ENCODE measurements at regions not wholly inside any gene's neighbourhood (a gene's known extent, or its start where the extent isn't known, plus 50 kb on each side); places are given as distances from the start of the nearest gene placed in this dataset.
"Not testable (repeated sequence)": the region's sequence is repeated elsewhere in the genome, so short reads cannot be mapped to it uniquely, and the experiment has no call there.

DNA sequence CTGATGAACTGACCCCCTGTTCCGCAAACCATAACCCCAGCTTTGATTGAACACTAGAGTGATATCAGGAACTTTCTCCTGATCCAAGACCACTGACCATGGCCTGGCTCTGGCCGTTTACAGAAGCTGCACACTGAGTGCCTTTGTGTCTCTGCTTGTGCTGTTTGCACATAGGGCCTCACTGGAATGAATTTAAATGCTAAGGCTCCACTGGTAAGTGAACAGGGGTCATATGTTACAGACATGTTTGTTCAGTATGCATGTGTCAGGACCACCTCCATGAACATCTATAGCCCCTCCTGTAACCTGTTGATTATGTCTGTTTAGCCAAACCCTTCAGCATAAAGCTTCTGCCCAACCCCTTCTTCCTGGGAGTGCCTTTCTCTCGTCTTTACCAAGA lies 1239.8 kb downstream of the TMEM121 start:
- no peak for TF ChIP-seq CTCF (IDR thresholded peaks at IDR 0.05; ENCODE audit: control insufficient read depth, insufficient read depth, low read depth, low read length, missing control alignments)
- DNase-seq (ENCODE audit: low read depth) = no peak
- H3K4me3 ChIP-seq (ENCODE audit: control insufficient read depth, low read depth, low read length) = no peak overlapping the region

DNA sequence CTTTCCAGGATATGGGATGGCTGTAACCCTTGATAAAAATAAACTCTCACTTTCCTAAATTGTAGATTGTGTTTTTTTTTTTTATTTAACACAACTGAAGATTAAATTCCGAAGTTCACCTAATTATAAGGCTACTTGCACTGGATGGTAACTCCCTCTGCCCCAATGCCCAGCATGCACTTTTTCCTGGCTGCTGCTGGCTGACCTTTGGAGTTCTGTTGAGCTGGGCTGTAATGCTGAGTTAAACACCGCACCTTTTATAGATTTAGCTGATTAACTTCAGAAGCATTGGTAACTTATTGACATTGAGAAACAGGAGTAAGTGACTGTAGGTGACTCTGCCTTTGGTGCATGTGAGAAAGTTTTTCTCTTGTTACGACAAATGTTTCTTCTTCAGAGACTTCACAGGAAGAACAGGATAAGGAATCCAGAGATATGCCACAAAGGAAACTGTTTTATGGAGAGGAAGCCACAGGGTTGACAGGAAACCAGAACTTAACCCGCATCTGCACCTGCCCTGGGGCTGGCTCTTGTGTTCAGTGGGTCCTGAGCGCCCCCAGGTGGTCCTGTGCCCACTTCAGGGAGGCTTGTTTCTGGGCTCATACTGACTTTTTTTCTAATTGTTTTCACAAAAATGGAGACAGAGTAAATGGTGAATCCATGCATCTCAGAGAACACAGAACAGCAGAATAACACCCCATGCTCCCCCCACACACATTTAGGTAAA lies 1240.3 kb downstream of the TMEM121 start:
- not testable (repeated sequence) for H3K4me3 ChIP-seq (ENCODE audit: control insufficient read depth, low read depth, low read length); DNase-seq (ENCODE audit: low read depth)

- not testable (repeated sequence) for H3K4me3 ChIP-seq (ENCODE audit: control insufficient read depth, low read depth, low read length); DNase-seq (ENCODE audit: low read depth)
Measured at GRCh38 chr14:106768230-106768629, 1241.8 kb downstream of the TMEM121 start.

- DNase-seq (ENCODE audit: low read depth); H3K4me3 ChIP-seq (ENCODE audit: control insufficient read depth, low read depth, low read length): not testable (repeated sequence)
Measured at GRCh38 chr14:106768972-106769700, 1242.8 kb downstream of the TMEM121 start.

- H3K4me3 ChIP-seq (ENCODE audit: control insufficient read depth, low read depth, low read length); DNase-seq (ENCODE audit: low read depth): not testable (repeated sequence)
Measured at GRCh38 chr14:106770158-106770672, 1243.8 kb downstream of the TMEM121 start.

DNA sequence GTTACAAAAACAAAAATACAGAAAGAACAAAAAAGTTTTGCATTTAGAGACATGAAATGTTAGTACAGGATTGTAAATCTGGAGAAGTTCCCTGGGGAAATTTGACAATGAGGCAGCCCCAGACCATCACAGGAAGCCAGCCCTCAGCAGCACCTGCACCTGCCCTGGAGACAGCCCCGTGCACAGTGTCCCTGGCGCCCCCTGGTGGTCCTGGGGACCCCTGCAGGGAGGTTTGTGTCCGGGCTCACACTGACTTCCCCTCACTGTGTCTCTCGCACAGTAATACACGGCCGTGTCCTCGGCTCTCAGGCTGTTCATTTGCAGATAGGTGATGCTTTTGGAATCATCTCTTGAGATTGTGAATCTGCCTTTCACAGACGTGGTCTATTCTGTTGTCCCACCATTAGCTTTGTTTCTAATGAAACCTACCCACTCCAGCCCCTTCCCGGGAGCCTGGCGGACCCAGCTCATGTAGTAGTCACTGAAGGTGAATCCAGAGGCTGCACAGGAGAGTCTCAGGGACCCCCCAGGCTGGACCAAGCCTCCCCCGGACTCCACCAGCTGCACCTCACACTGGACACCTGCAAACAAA lies 1248.6 kb downstream of the TMEM121 start:
- not testable (repeated sequence) for H3K4me3 ChIP-seq (ENCODE audit: control insufficient read depth, low read depth, low read length); DNase-seq (ENCODE audit: low read depth)

- TF ChIP-seq CTCF (IDR thresholded peaks at IDR 0.05; ENCODE audit: control insufficient read depth, insufficient read depth, low read depth, low read length, missing control alignments) = no peak
- H3K4me3 ChIP-seq (ENCODE audit: control insufficient read depth, low read depth, low read length) = no peak overlapping the region
- DNase-seq (ENCODE audit: low read depth) = no peak
Measured at GRCh38 chr14:106776395-106776983, 1250.1 kb downstream of the TMEM121 start.

GRCh38 chr14:106778986-106779385 lies 1252.6 kb downstream of the TMEM121 start:
- DNase-seq (ENCODE audit: low read depth) = no peak
- no peak overlapping the region for H3K4me3 ChIP-seq (ENCODE audit: control insufficient read depth, low read depth, low read length)
- TF ChIP-seq CTCF (IDR thresholded peaks at IDR 0.05; ENCODE audit: control insufficient read depth, insufficient read depth, low read depth, low read length, missing control alignments) = no peak

DNA sequence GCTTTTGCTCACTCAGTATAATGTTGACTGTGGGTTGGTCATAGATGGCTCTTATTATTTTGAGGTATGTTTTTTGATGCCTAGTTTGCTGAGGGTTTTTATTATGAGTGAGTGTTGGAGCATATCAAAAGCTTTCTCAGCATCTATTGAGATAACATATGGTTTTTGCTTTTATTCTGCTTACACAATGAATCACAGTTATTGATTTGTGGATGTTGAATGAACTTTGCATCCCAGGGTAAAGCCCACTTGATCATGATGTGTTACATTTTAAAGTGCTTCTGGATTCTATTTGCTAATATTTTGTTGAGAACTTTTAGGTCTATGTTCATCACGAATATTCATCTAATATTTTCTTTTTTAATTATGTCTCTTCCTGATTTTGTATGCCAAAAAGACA lies 1260.3 kb downstream of the TMEM121 start:
- H3K4me3 ChIP-seq (ENCODE audit: control insufficient read depth, low read depth, low read length) = no peak overlapping the region
- DNase-seq (ENCODE audit: low read depth) = no peak

More for the DNA sequence above, 1260.3 kb downstream of the TMEM121 start:
- TF ChIP-seq CTCF (IDR thresholded peaks at IDR 0.05; ENCODE audit: control insufficient read depth, insufficient read depth, low read depth, low read length, missing control alignments) = no peak
